GM12872 (cell line): ENCODE measurements at regions not wholly inside any gene's neighbourhood (a gene's known extent, or its start where the extent isn't known, plus 50 kb on each side); places are given as distances from the start of the nearest gene placed in this dataset.

Experiments used
- TF ChIP-seq, protein P1 (sequence below): IDR thresholded peaks from 3 replicates; pipeline ENCODE4 v1.5.1; 2011; ENCODE audit warnings: low read depth, mild to moderate bottlenecking, low read length, moderate library complexity; ENCODE audit not compliant: insufficient read depth

- TF ChIP-seq, protein P1, sequence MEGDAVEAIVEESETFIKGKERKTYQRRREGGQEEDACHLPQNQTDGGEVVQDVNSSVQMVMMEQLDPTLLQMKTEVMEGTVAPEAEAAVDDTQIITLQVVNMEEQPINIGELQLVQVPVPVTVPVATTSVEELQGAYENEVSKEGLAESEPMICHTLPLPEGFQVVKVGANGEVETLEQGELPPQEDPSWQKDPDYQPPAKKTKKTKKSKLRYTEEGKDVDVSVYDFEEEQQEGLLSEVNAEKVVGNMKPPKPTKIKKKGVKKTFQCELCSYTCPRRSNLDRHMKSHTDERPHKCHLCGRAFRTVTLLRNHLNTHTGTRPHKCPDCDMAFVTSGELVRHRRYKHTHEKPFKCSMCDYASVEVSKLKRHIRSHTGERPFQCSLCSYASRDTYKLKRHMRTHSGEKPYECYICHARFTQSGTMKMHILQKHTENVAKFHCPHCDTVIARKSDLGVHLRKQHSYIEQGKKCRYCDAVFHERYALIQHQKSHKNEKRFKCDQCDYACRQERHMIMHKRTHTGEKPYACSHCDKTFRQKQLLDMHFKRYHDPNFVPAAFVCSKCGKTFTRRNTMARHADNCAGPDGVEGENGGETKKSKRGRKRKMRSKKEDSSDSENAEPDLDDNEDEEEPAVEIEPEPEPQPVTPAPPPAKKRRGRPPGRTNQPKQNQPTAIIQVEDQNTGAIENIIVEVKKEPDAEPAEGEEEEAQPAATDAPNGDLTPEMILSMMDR = no peak
Measured at GRCh38 chr18:78768221-78768620, 211.4 kb upstream of the SALL3 start.

DNA sequence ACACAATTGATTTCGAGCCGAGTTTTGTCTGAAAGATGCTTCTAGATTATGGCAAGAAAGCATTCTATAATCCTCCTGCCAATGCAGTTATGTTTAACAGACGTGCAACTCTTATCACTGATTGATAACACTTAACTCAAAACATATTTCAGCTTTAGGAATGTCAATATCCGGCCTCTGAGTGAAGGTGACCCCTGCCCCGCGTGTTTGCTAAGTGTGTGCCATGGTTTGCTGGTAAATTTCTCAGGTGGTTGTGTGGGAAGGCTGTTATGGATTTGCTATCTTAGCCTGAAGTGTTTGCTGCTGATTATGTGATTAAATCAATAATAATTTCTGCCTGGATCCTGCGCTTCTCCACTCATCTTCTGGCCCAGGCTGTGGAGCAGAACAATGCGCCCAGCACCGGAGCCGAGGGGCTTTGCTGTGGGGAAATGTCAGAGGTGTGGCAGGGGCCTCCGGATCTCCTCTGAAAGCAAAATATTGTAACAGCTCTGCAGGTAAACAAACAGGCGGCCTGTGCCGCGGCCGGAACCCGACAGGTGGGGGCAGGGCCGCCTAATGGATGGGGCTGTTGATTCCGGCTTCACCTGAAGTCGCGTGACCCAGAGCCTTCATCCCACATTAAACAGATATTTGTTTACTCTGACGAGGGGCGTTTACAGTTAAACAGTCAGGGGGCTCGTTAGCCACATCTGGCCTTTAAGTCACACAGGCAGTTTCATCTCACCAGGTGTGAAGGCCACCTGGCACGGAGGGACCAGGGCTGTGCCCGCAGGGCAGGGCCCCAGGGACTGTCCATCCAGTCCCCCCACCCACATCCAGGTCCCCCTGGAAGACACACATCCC is 210.7 kb upstream of the SALL3 start:
- TF ChIP-seq, protein P1 = no peak

DNA sequence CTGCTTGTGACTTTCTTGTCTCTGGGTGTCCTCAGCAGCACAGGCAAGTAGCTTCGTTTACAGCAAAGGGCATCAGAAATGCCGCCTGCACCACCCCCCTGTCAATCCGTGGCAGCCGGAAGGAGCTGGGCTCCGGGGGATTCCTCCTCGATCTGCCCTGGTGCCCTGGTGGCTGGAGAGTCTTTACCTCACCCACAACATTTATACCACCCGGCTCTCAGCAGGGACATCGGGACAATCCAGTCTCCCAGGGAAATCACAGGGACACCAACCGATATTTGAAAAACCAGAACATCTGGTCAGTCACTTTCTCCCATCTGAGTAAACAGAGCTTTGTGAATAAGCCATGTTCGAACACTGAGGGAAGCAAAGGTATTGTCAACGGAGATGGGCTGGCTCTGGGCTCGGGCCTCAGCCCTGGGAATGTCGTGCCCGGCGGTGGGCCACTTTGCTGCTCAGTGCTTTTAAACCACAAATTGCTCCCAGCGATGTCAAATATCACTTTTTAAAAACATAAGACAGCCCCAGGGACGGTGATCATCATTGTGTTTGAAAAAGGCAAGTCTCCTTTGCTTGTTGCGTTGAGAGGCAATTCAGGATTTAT is 210.0 kb upstream of the SALL3 start:
- TF ChIP-seq, protein P1 = no peak

GRCh38 chr18:78770139-78770822 is 209.3 kb upstream of the SALL3 start:
- TF ChIP-seq, protein P1 = no peak

DNA sequence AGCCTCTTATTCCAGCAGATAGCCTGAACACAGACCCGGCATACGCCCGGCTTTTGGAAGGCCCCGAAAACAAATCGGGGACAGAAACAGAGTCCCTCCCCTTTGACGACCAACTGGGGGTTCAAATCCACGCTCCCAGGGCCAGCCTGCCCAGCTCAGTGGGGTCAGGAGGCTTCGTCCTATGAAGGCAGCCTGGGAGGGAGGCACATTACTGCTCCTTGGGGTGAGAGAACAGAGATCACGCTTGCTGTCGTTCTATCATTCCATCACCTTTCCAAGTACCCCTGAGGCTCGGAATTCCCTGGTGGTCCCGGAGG is 208.8 kb upstream of the SALL3 start:
- TF ChIP-seq, protein P1 = no peak

DNA sequence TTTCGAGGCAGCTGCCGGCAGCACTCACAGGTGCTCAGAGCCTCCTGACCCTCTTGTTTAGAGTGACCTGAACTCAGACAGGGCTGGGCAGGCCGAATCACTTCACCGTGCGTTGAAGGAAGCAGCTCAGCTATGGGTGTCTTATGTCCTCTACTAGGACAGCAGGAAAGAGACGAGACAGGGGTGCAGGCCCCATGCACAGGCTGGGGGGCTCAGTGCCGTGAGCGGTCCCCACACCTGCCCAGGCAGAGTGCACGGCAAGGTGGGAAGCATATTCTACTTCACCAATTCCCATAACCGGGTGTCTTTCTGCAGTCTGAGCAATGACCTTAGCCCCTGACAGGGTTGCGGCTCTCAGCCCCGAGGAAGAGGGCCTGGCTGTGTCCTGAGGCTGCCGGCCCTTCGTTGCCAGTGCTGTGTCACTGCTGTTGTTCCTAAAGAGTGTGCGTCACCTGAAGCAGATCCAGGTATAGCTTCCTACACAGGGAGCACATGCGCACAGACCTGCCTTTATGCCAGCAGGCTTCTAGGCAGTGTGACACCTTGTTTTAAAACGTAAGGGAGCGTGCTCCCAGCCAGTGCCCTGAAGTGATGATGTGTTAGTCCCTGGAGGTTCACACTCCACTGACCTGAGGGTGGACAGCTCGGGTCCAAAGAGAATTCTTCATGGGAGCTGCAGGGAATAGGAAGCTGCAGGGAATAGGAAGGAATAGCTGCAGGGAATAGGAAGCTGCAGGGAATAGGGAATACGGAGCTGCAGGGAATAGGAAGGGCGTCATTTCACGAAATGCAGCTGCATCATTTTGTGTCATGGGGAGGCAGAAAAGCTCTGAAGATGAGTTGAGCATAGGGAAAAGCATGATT is 207.9 kb upstream of the SALL3 start:
- TF ChIP-seq, protein P1 = no peak
